HG02642 (cell line): ENCODE measurements at regions not wholly inside any gene's neighbourhood (a gene's known extent, or its start where the extent isn't known, plus 50 kb on each side); places are given as distances from the start of the nearest gene placed in this dataset.
A peak's percentile ranks its signal among the peaks of the same experiment; 100 is the strongest.
"Not testable (repeated sequence)": the region's sequence is repeated elsewhere in the genome, so short reads cannot be mapped to it uniquely, and the experiment has no call there.

Experiments used
- ATAC-seq: cut with Tn5 transposase; IDR thresholded peaks from one replicate; pipeline ENCODE4 v1.9.1; 2021; ENCODE audit warnings: mild to moderate bottlenecking; ENCODE audit not compliant: unreplicated experiment, poor library complexity

GRCh38 chr5:104456122-104456521 is 893.5 kb upstream of the NUDT12 start:
- no peak for ATAC-seq

GRCh38 chr5:104452550-104452949 is 890.0 kb upstream of the NUDT12 start:
- no peak for ATAC-seq

- ATAC-seq = not testable (repeated sequence)
Measured at GRCh38 chr5:104451911-104452310, 889.3 kb upstream of the NUDT12 start.

- no peak for ATAC-seq
Measured at GRCh38 chr5:104444656-104445055, 882.1 kb upstream of the NUDT12 start.

GRCh38 chr5:104443706-104444105 is 881.1 kb upstream of the NUDT12 start:
- no peak for ATAC-seq

GRCh38 chr5:104431981-104432380 is 869.4 kb upstream of the NUDT12 start:
- no peak for ATAC-seq

- no peak for ATAC-seq
Measured at GRCh38 chr5:104431002-104431620, 868.5 kb upstream of the NUDT12 start.

- no peak for ATAC-seq
Measured at GRCh38 chr5:104429911-104430310, 867.3 kb upstream of the NUDT12 start.

- no peak for ATAC-seq
Measured at GRCh38 chr5:104421431-104421830, 858.8 kb upstream of the NUDT12 start.

- ATAC-seq = no peak
Measured at GRCh38 chr5:104418056-104418455, 855.5 kb upstream of the NUDT12 start.

- peak; percentile 79 for ATAC-seq
Measured at GRCh38 chr5:104412649-104413240, 850.2 kb upstream of the NUDT12 start.

- ATAC-seq = no peak
Measured at GRCh38 chr5:104400941-104401340, 838.4 kb upstream of the NUDT12 start.

- no peak for ATAC-seq
Measured at GRCh38 chr5:104385906-104386305, 823.3 kb upstream of the NUDT12 start.

GRCh38 chr5:104375345-104375744 is 812.8 kb upstream of the NUDT12 start:
- no peak for ATAC-seq

GRCh38 chr5:104372796-104373195 is 810.2 kb upstream of the NUDT12 start:
- ATAC-seq = no peak

GRCh38 chr5:104372376-104372775 is 809.8 kb upstream of the NUDT12 start:
- no peak for ATAC-seq

- no peak for ATAC-seq
Measured at GRCh38 chr5:104370523-104370922, 807.9 kb upstream of the NUDT12 start.

- no peak for ATAC-seq
Measured at GRCh38 chr5:104367978-104368377, 805.4 kb upstream of the NUDT12 start.

- ATAC-seq = no peak
Measured at GRCh38 chr5:104363567-104363966, 801.0 kb upstream of the NUDT12 start.

- no peak for ATAC-seq
Measured at GRCh38 chr5:104361932-104362331, 799.3 kb upstream of the NUDT12 start.

- no peak for ATAC-seq
Measured at GRCh38 chr5:104355350-104355749, 792.8 kb upstream of the NUDT12 start.

- ATAC-seq = no peak
Measured at GRCh38 chr5:104353371-104353770, 790.8 kb upstream of the NUDT12 start.
